Spinal cord (tissue), 9 donors: ENCODE measurements at regions not wholly inside any gene's neighbourhood (a gene's known extent, or its start where the extent isn't known, plus 50 kb on each side); places are given as distances from the start of the nearest gene placed in this dataset.

Source experiments
- DNase-seq, 6 donors: peaks; one replicate each; pipeline versions ENCODE4 v3.0.0 to v3.0.0-alpha.2; 2013 to 2015; ENCODE audit warnings: low spot score in 6 of 6, low read depth in 4 of 6
- H3K27ac ChIP-seq: one replicate; pipeline ENCODE4 v1.5.1; 2013; ENCODE audit warnings: low read depth, low read length, control low read depth
- H3K27me3 ChIP-seq: one replicate; pipeline ENCODE4 v1.6.1; 2013; ENCODE audit warnings: low read length; ENCODE audit not compliant: control insufficient read depth, insufficient read depth
- H3K36me3 ChIP-seq: one replicate; pipeline ENCODE4 v1.6.1; 2013; ENCODE audit warnings: low read length; ENCODE audit not compliant: control insufficient read depth, insufficient read depth
- H3K4me1 ChIP-seq: one replicate; pipeline ENCODE4 v1.6.1; 2013; ENCODE audit warnings: low read length; ENCODE audit not compliant: control insufficient read depth, insufficient read depth
- H3K4me3 ChIP-seq: one replicate; pipeline ENCODE4 v1.5.1; 2013; ENCODE audit warnings: low read depth, low read length, control low read depth
- H3K9me3 ChIP-seq: one replicate; pipeline ENCODE4 v1.6.1; 2013; ENCODE audit warnings: low read length; ENCODE audit not compliant: control insufficient read depth, insufficient read depth
- WGBS: methylation state at CpG from one replicate; pipeline ENCODE4 v1.1.5; 2013; ENCODE audit warnings: missing lambda C conversion rate; ENCODE audit not compliant: insufficient coverage; 5-methylcytosine and 5-hydroxymethylcytosine counted together
- donor health status: healthy.

GRCh38 chr12:112656141-112656540 is 135.4 kb upstream of the RPH3A start:
- H3K4me1 ChIP-seq, result no peaks in the 10 kb centered on the region

GRCh38 chr12:112664569-112664968 is 127.0 kb upstream of the RPH3A start:
- H3K4me3 ChIP-seq, result no peak overlapping the region
- DNase-seq, result peak in 1 of 6 donors; percentile 23

More at GRCh38 chr12:112656141-112656540, 135.4 kb upstream of the RPH3A start:
- Histone ChIP-seq H3K36me3 (no peaks in the 10 kb centered on the region), H3K4me3 (no peak overlapping the region), H3K27me3 (no peaks in the 10 kb centered on the region), H3K9me3 (no peaks in the 10 kb centered on the region), H3K27ac (no peak overlapping the region)
- WGBS, result no CpG with 5 or more reads among the region's 3 CpGs
- DNase-seq, result no peak

GRCh38 chr12:112665958-112666357 is 125.6 kb upstream of the RPH3A start:
- 75% methylated on average over 1 of the region's 2 CpGs for WGBS
- Histone ChIP-seq H3K27ac (no peak overlapping the region), H3K4me3 (no peak overlapping the region), H3K27me3 (no peaks in the 10 kb centered on the region), H3K4me1 (no peaks in the 10 kb centered on the region), H3K9me3 (no peaks in the 10 kb centered on the region), H3K36me3 (no peaks in the 10 kb centered on the region)
- peak in 1 of 6 donors; percentile 43 for DNase-seq

More at GRCh38 chr12:112664569-112664968, 127.0 kb upstream of the RPH3A start:
- WGBS, result 41% methylated on average over 6 of the region's 8 CpGs
- no peaks in the 10 kb centered on the region for H3K4me1 ChIP-seq
- H3K9me3 ChIP-seq, result no peaks in the 10 kb centered on the region
- H3K27ac ChIP-seq, result no peak overlapping the region
- H3K36me3 ChIP-seq, result no peaks in the 10 kb centered on the region
- H3K27me3 ChIP-seq, result no peaks in the 10 kb centered on the region

GRCh38 chr12:112671564-112671963 is 120.0 kb upstream of the RPH3A start:
- no peaks in the 10 kb centered on the region for H3K36me3 ChIP-seq
- H3K4me3 ChIP-seq, result no peak overlapping the region
- H3K27ac ChIP-seq, result no peak overlapping the region
- H3K9me3 ChIP-seq, result no peaks in the 10 kb centered on the region
- peaks cover 6% of the 10 kb centered on the region for H3K4me1 ChIP-seq
- peak in 1 of 6 donors; percentile 63 for DNase-seq
- H3K27me3 ChIP-seq, result no peaks in the 10 kb centered on the region
- no CpG with 5 or more reads among the region's 1 CpG for WGBS

GRCh38 chr12:112674539-112674938 is 117.0 kb upstream of the RPH3A start:
- WGBS, result 86% methylated on average over 1 of the region's 2 CpGs
- DNase-seq, result no peak
- peaks cover 6% of the 10 kb centered on the region for H3K4me1 ChIP-seq

GRCh38 chr12:112676507-112676906 is 115.0 kb upstream of the RPH3A start:
- Histone ChIP-seq H3K4me3 (no peak overlapping the region), H3K27ac (no peak overlapping the region)
- peak in 2 of 6 donors; percentile 2 to 79 for DNase-seq

More at GRCh38 chr12:112674539-112674938, 117.0 kb upstream of the RPH3A start:
- H3K27ac ChIP-seq, result no peak overlapping the region
- no peaks in the 10 kb centered on the region for H3K36me3 ChIP-seq
- H3K9me3 ChIP-seq, result no peaks in the 10 kb centered on the region
- H3K27me3 ChIP-seq, result no peaks in the 10 kb centered on the region
- H3K4me3 ChIP-seq, result no peak overlapping the region

GRCh38 chr12:112677050-112677765 is 114.3 kb upstream of the RPH3A start:
- WGBS, result 66% methylated on average over 5 of the region's 6 CpGs

More at GRCh38 chr12:112676507-112676906, 115.0 kb upstream of the RPH3A start:
- WGBS, result 23% methylated on average over 3 of the region's 4 CpGs
- Histone ChIP-seq H3K4me1 (peaks cover 6% of the 10 kb centered on the region), H3K27me3 (no peaks in the 10 kb centered on the region), H3K36me3 (no peaks in the 10 kb centered on the region), H3K9me3 (no peaks in the 10 kb centered on the region)

GRCh38 chr12:112680993-112681392 is 110.6 kb upstream of the RPH3A start:
- WGBS, result 72% methylated on average over 3 of the region's 4 CpGs
- DNase-seq, result no peak
- Histone ChIP-seq H3K4me3 (no peak overlapping the region), H3K36me3 (no peaks in the 10 kb centered on the region), H3K4me1 (peaks cover 4% of the 10 kb centered on the region), H3K27ac (no peak overlapping the region), H3K27me3 (no peaks in the 10 kb centered on the region), H3K9me3 (no peaks in the 10 kb centered on the region)

More at GRCh38 chr12:112677050-112677765, 114.3 kb upstream of the RPH3A start:
- H3K9me3 ChIP-seq, result no peaks in the 10 kb centered on the region
- H3K27me3 ChIP-seq, result no peaks in the 10 kb centered on the region
- no peaks in the 10 kb centered on the region for H3K36me3 ChIP-seq
- DNase-seq, result peak in 1 of 6 donors; percentile 48
- no peak overlapping the region for H3K4me3 ChIP-seq
- peaks cover 6% of the 10 kb centered on the region for H3K4me1 ChIP-seq
- no peak overlapping the region for H3K27ac ChIP-seq

GRCh38 chr12:112682586-112682985 is 109.0 kb upstream of the RPH3A start:
- H3K27me3 ChIP-seq, result no peaks in the 10 kb centered on the region
- DNase-seq, result no peak
- H3K27ac ChIP-seq, result no peak overlapping the region
- H3K4me1 ChIP-seq, result no peaks in the 10 kb centered on the region
- H3K9me3 ChIP-seq, result no peaks in the 10 kb centered on the region
- no CpG with 5 or more reads among the region's 2 CpGs for WGBS
- no peak overlapping the region for H3K4me3 ChIP-seq
- H3K36me3 ChIP-seq, result no peaks in the 10 kb centered on the region

GRCh38 chr12:112684742-112685141 is 106.8 kb upstream of the RPH3A start:
- no peaks in the 10 kb centered on the region for H3K36me3 ChIP-seq
- H3K27me3 ChIP-seq, result no peaks in the 10 kb centered on the region
- no peak for DNase-seq
- H3K4me3 ChIP-seq, result no peak overlapping the region
- no peaks in the 10 kb centered on the region for H3K4me1 ChIP-seq
- WGBS, result no CpG with 5 or more reads among the region's 2 CpGs
- H3K9me3 ChIP-seq, result no peaks in the 10 kb centered on the region
- no peak overlapping the region for H3K27ac ChIP-seq
